ENCODE measurements at regions not wholly inside any gene's neighbourhood (a gene's known extent, or its start where the extent isn't known, plus 50 kb on each side); places are given as distances from the start of the nearest gene placed in this dataset.
A peak's percentile ranks its signal among the peaks of the same experiment; 100 is the strongest.

- TF ChIP-seq CTCF (IDR thresholded peaks at IDR 0.05; ENCODE audit: extremely low read depth, insufficient read depth, missing control alignments), result no peak
- no peak for DNase-seq (ENCODE audit: low spot score)
- in situ Hi-C loops (cut with MboI; ENCODE audit: low pct_unique_long_range_greater_than_20kb, low sequenced_read_pairs, unreplicated experiment), result no loop called here
Measured at GRCh38 chr5:53426878-53427277, 53.6 kb upstream of the FST start.

DNA sequence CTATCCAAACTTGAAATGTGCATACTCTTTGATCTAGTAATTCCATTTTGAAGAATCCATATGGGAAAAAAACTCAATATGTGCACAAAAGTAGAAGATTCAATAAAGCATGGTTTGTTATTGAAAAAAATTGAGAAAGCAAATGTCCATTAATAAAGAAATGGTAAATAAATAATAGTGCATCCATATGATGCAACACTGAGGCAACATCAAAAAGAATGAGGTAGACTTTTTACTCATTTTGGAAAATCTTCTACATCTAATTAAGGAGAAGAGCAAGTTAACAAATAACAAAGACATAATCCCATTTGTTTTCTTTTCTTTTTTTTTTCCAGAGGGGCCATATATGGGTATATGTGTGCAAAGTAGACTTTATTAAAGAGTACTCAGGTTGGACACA is 52.5 kb upstream of the FST start:
- TF ChIP-seq CTCF (IDR thresholded peaks at IDR 0.05; ENCODE audit: extremely low read depth, insufficient read depth, missing control alignments), result no peak
- in situ Hi-C loops (cut with MboI; ENCODE audit: low pct_unique_long_range_greater_than_20kb, low sequenced_read_pairs, unreplicated experiment), result no loop called here
- no peak for DNase-seq (ENCODE audit: low spot score)

GRCh38 chr5:53429706-53430105 is 50.7 kb upstream of the FST start:
- in situ Hi-C loops (cut with MboI; ENCODE audit: low pct_unique_long_range_greater_than_20kb, low sequenced_read_pairs, unreplicated experiment), result no loop called here
- no peak for DNase-seq (ENCODE audit: low spot score)
- TF ChIP-seq CTCF (IDR thresholded peaks at IDR 0.05; ENCODE audit: extremely low read depth, insufficient read depth, missing control alignments), result no peak

DNA sequence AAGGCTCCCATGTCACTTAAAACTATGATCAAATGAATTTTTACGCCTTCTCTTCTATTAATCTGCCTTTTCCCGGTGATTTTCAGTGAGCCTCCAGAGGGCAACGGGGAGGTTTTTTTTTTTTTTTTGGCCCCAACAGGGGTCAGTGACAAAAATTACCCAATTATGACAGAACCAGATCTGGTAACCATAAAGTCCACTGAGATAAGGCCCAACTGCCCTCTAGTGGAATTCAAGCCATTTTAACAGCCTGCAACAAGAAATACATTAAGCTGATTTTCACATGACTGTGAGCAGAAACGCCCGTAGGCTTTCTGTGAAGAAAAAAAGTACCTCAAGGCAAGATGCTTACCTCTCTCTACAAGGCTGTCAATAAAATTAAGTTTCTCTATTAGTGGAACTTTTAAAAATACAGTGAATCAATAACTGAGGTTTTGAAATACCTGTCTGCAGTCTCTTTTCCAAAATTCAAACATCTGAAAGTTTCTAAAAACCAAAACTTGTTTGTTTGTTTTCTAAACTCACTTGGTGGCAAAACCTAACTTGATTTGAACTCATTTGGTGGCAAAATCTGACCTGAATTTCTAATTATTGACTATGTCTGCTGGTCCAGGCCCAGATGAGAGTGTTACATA is 49.7 kb upstream of the FST start:
- in situ Hi-C loops (cut with MboI; ENCODE audit: low pct_unique_long_range_greater_than_20kb, low sequenced_read_pairs, unreplicated experiment), result no loop called here
- no peak for DNase-seq (ENCODE audit: low spot score)
- peak; percentile 30 for TF ChIP-seq CTCF (IDR thresholded peaks at IDR 0.05; ENCODE audit: extremely low read depth, insufficient read depth, missing control alignments)
